Tibial artery (tissue), 4 donors: ENCODE measurements at regions not wholly inside any gene's neighbourhood (a gene's known extent, or its start where the extent isn't known, plus 50 kb on each side); places are given as distances from the start of the nearest gene placed in this dataset.
A peak's percentile ranks its signal among the peaks of the same experiment; 100 is the strongest.
"Not testable (repeated sequence)": the region's sequence is repeated elsewhere in the genome, so short reads cannot be mapped to it uniquely, and the experiment has no call there.

Experiments used
- DNase-seq, 2 donors: peaks; one replicate each; pipeline ENCODE4 v3.0.0-alpha.2; 2019
- H3K27ac ChIP-seq, 2 donors: fragments of 200-600 bp; sonication (generic) in 1 of 2; 1 replicate in 1 of 2; 2 replicates in 1 of 2; pipeline ENCODE4 v1.5.1; 2018 to 2019; ENCODE audit warnings: mild to moderate bottlenecking in 1 of 2
- H3K27me3 ChIP-seq, 2 donors: fragments of 200-600 bp; sonication (generic) in 1 of 2; one replicate each; pipeline versions ENCODE4 v1.5.1 to v1.6.0; 2016 to 2019
- H3K36me3 ChIP-seq, 3 donors: fragments of 200-600 bp; sonication (generic) in 2 of 3; one replicate each; pipeline ENCODE4 v1.5.1; 2016 to 2019; ENCODE audit warnings: mild to moderate bottlenecking in 2 of 3
- H3K4me1 ChIP-seq, 4 donors: fragments of 200-600 bp; sonication (generic) in 2 of 4; 1 replicate in 3 of 4; 2 replicates in 1 of 4; pipeline ENCODE4 v1.5.1; 2016 to 2019
- H3K4me3 ChIP-seq, 2 donors: fragments of 200-600 bp; sonication (generic) in 1 of 2; 1 replicate in 1 of 2; 2 replicates in 1 of 2; pipeline ENCODE4 v1.5.1; 2018 to 2019; ENCODE audit warnings: mild to moderate bottlenecking in 2 of 2
- H3K9me3 ChIP-seq, 3 donors: fragments of 200-600 bp; sonication (generic) in 1 of 3; one replicate each; pipeline ENCODE4 v1.5.1; 2016 to 2019
- CTCF ChIP-seq, 2 experiments: fragments of 200-600 bp in 1 of 2; fragments of 450-650 bp in 1 of 2; IDR thresholded peaks; one replicate each; pipeline ENCODE4 v1.5.1; 2017 to 2019; ENCODE audit warnings: antibody characterized with exemption in 2 of 2, mild to moderate bottlenecking in 1 of 2, moderate library complexity in 1 of 2
- intact Hi-C: fragments of 100-400 bp; cut with DNase I; formaldehyde crosslinking; loops from one replicate; pipeline ENCODE4 v1.15.0; 2023; ENCODE audit warnings: low total_unique reads

- DNase-seq, H3K4me3 ChIP-seq, intact Hi-C loops, H3K27me3 ChIP-seq, H3K27ac ChIP-seq, H3K4me1 ChIP-seq, H3K36me3 ChIP-seq: not testable (repeated sequence)
- peaks cover 23 to 26% (median 24%) of the 10 kb centered on the region in 3 donors for H3K9me3 ChIP-seq
These were observed 68.6 kb upstream of the IZUMO1R start for GRCh38 chr11:94235772-94236171.

GRCh38 chr11:94236416-94236815 is 68.0 kb upstream of the IZUMO1R start:
- H3K4me1 ChIP-seq, intact Hi-C loops, H3K36me3 ChIP-seq, H3K27ac ChIP-seq, H3K4me3 ChIP-seq, H3K27me3 ChIP-seq, DNase-seq: not testable (repeated sequence)
- peaks cover 23 to 26% (median 24%) of the 10 kb centered on the region in 3 donors for H3K9me3 ChIP-seq

- intact Hi-C loops, H3K36me3 ChIP-seq, H3K27me3 ChIP-seq, H3K4me1 ChIP-seq, H3K4me3 ChIP-seq, H3K27ac ChIP-seq: not testable (repeated sequence)
- DNase-seq = peak; percentile 29 to 81
- H3K9me3 ChIP-seq = peaks cover 23 to 26% (median 24%) of the 10 kb centered on the region in 3 donors
These were observed 66.8 kb upstream of the IZUMO1R start for GRCh38 chr11:94237447-94238153.

- H3K27me3 ChIP-seq, H3K36me3 ChIP-seq, H3K27ac ChIP-seq, H3K4me1 ChIP-seq, intact Hi-C loops, H3K4me3 ChIP-seq: not testable (repeated sequence)
- peak in 1 of 2 donors; percentile 20 for DNase-seq
- peaks cover 23 to 26% (median 24%) of the 10 kb centered on the region in 3 donors for H3K9me3 ChIP-seq
These were observed 66.1 kb upstream of the IZUMO1R start for GRCh38 chr11:94238154-94238735.

GRCh38 chr11:94238774-94239173 is 65.6 kb upstream of the IZUMO1R start:
- H3K27me3 ChIP-seq, intact Hi-C loops, DNase-seq: not testable (repeated sequence)

GRCh38 chr11:94241896-94242295 is 62.5 kb upstream of the IZUMO1R start:
- DNase-seq = no peak
- H3K27ac ChIP-seq = no peak overlapping the region
- no peaks in the 10 kb centered on the region for H3K36me3 ChIP-seq
- no peak for TF ChIP-seq CTCF (IDR thresholded peaks at IDR 0.05)
- H3K4me3 ChIP-seq = no peak overlapping the region
- peaks cover 12 to 19% (median 17%) of the 10 kb centered on the region in 3 donors for H3K9me3 ChIP-seq
- no peaks in the 10 kb centered on the region for H3K27me3 ChIP-seq
- no peaks in the 10 kb centered on the region for H3K4me1 ChIP-seq
- intact Hi-C loops = no loop called here

More at GRCh38 chr11:94238774-94239173, 65.6 kb upstream of the IZUMO1R start:
- not testable (repeated sequence) for H3K4me3 ChIP-seq, H3K4me1 ChIP-seq, H3K36me3 ChIP-seq, H3K27ac ChIP-seq
- peaks cover 23 to 26% (median 24%) of the 10 kb centered on the region in 3 donors for H3K9me3 ChIP-seq

GRCh38 chr11:94243571-94244515 is 60.5 kb upstream of the IZUMO1R start:
- no peaks in the 10 kb centered on the region for H3K36me3 ChIP-seq
- no peak for DNase-seq
- intact Hi-C loops = no loop called here
- H3K27ac ChIP-seq = no peak overlapping the region
- H3K9me3 ChIP-seq = peaks cover 0 to 10% (median 6%) of the 10 kb centered on the region in 3 donors
- no peaks in the 10 kb centered on the region for H3K4me1 ChIP-seq
- no peak overlapping the region for H3K4me3 ChIP-seq
- no peak for TF ChIP-seq CTCF (IDR thresholded peaks at IDR 0.05)
- H3K27me3 ChIP-seq = no peaks in the 10 kb centered on the region

- Histone ChIP-seq H3K4me3 (no peak overlapping the region), H3K9me3 (peaks cover 0 to 8% (median 4%) of the 10 kb centered on the region in 3 donors), H3K27ac (no peak overlapping the region), H3K4me1 (no peaks in the 10 kb centered on the region), H3K27me3 (no peaks in the 10 kb centered on the region), H3K36me3 (no peaks in the 10 kb centered on the region)
- no peak for TF ChIP-seq CTCF (IDR thresholded peaks at IDR 0.05)
- no peak for DNase-seq
- intact Hi-C loops = no loop called here
These were observed 59.3 kb upstream of the IZUMO1R start for GRCh38 chr11:94245121-94245520.

- H3K27me3 ChIP-seq, intact Hi-C loops, H3K27ac ChIP-seq, H3K9me3 ChIP-seq, H3K4me1 ChIP-seq, H3K4me3 ChIP-seq, H3K36me3 ChIP-seq, DNase-seq: not testable (repeated sequence)
These were observed 56.1 kb upstream of the IZUMO1R start for GRCh38 chr11:94248301-94248700.
